Heart left ventricle (tissue), 16 donors: ENCODE measurements at regions not wholly inside any gene's neighbourhood (a gene's known extent, or its start where the extent isn't known, plus 50 kb on each side); places are given as distances from the start of the nearest gene placed in this dataset.

ENCODE experiments used
- ATAC-seq, 4 donors: fragments of 200-7000 bp; cut with Tn5 transposase; one replicate each; pipeline ENCODE4 v1.9.1; 2020 to 2022; ENCODE audit warnings: moderate library complexity in 4 of 4, mild to moderate bottlenecking in 3 of 4, moderate number of reproducible peaks in 1 of 4
- DNase-seq, 5 donors: peaks; one replicate each; pipeline ENCODE4 v3.0.0-alpha.2; 2020
- H3K27ac ChIP-seq, 12 donors: fragments of 200-600 bp; sonication (generic) in 4 of 12; one replicate each; pipeline versions ENCODE4 v1.5.0 to v1.8.0; 2016 to 2022; ENCODE audit warnings: mild to moderate bottlenecking in 2 of 12
- H3K27me3 ChIP-seq, 9 donors: fragments of 200-600 bp; sonication (generic) in 2 of 9; one replicate each; pipeline versions ENCODE4 v1.5.1 to v1.8.0; 2016 to 2022; ENCODE audit warnings: mild to moderate bottlenecking in 3 of 9
- H3K36me3 ChIP-seq, 9 donors: fragments of 200-600 bp; sonication (generic) in 2 of 9; one replicate each; pipeline versions ENCODE4 v1.5.0 to v1.8.0; 2018 to 2022; ENCODE audit warnings: mild to moderate bottlenecking in 2 of 9
- H3K4me1 ChIP-seq, 12 donors: fragments of 200-600 bp; sonication (generic) in 4 of 12; one replicate each; pipeline versions ENCODE4 v1.5.0 to v1.8.0; 2016 to 2022; ENCODE audit warnings: mild to moderate bottlenecking in 3 of 12
- H3K4me3 ChIP-seq, 12 donors: fragments of 200-600 bp; sonication (generic) in 4 of 12; one replicate each; pipeline versions ENCODE4 v1.5.0 to v1.8.0; 2017 to 2022; ENCODE audit warnings: mild to moderate bottlenecking in 9 of 12, moderate library complexity in 4 of 12
- H3K9me3 ChIP-seq, 12 donors: fragments of 200-600 bp; sonication (generic) in 4 of 12; one replicate each; pipeline versions ENCODE4 v1.5.0 to v1.8.0; 2016 to 2022; ENCODE audit warnings: mild to moderate bottlenecking in 1 of 12
- CTCF ChIP-seq, 12 donors: fragments of 200-600 bp; sonication (generic) in 4 of 12; IDR thresholded peaks; one replicate each; pipeline versions ENCODE4 v1.5.0 to v1.8.0; 2018 to 2022; ENCODE audit warnings: antibody characterized with exemption in 12 of 12, mild to moderate bottlenecking in 5 of 12
- POLR2A ChIP-seq, 2 donors: fragments of 450-650 bp; IDR thresholded peaks; one replicate each; pipeline ENCODE4 v1.6.1; 2017; ENCODE audit warnings: antibody characterized with exemption in 2 of 2, mild to moderate bottlenecking in 2 of 2, moderate library complexity in 2 of 2
- WGBS, 4 donors: extraction: QIAGEN DNeasy Blood & Tissue Kit in 2 of 4; methylation state at CpG; one replicate each; pipeline versions ENCODE4 v1.1.5 to v1.1.7; 2013 to 2018; 5-methylcytosine and 5-hydroxymethylcytosine counted together
- intact Hi-C, 10 donors: fragments of 100-400 bp; cut with DNase I; formaldehyde crosslinking; loops; one replicate each; pipeline versions ENCODE4 v1.11.1 to v1.14.2; 2022
- donor health status: ischemic (EF 13 %, LVEDD 7.1; RV severe dilation, severe dysfunction).
- donor health status: healthy with polysubstance abuse.
- donor health status: DM: no; HTN: yes; CAD: no.
- donor health status: DM: no; HTN: no; CAD: no.
- donor health status: ischemic (EF 25% LVEDD 6.9; RV normal size, moderate dysfunction).
- donor health status: ischemic (EF 25% LVEDD 5.7; RV mildly dilated, moderate dysfunction).
- donor health status: healthy.
- donor health status: DM: yes; HTN: yes; CAD: no.
- donor health status: ischemic (EF 35%, LVEDD 5.7; RV mildly dilated, moderate dysfunction).
- donor health status: nonischemic (EF 11% LVEDD 7.7; RV severe dilation, severe dysfunction).
- donor health status: DM: yes; HTN: yes; CAD: no.
- donor health status: PGD.
- donor health status: ischemic (EF 29% LVEDD 5.4; RV normal size, mild dysfunction).
- donor health status: nonischemic (EF 23%, LVEDD 6.1; RV moderate dilation, normal function).

- TF ChIP-seq CTCF (IDR thresholded peaks at IDR 0.05) (no peak), POLR2A (IDR thresholded peaks at IDR 0.05) (no peak)
- Histone ChIP-seq H3K4me1 (no peaks in the 10 kb centered on the region), H3K9me3 (peaks cover 0 to 18% (median 0%) of the 10 kb centered on the region in 12 donors), H3K27ac (no peak overlapping the region), H3K4me3 (no peak overlapping the region), H3K27me3 (no peaks in the 10 kb centered on the region), H3K36me3 (no peaks in the 10 kb centered on the region)
- no peak for DNase-seq
- intact Hi-C loops: no loop called here
- no peak for ATAC-seq
- WGBS, 4 donors: 70 to 84% (median 80%) methylated on average over 2 of the region's 2 CpGs
Observed at GRCh38 chr6:9504191-9504590, 910.7 kb downstream of the TFAP2A start.

DNA sequence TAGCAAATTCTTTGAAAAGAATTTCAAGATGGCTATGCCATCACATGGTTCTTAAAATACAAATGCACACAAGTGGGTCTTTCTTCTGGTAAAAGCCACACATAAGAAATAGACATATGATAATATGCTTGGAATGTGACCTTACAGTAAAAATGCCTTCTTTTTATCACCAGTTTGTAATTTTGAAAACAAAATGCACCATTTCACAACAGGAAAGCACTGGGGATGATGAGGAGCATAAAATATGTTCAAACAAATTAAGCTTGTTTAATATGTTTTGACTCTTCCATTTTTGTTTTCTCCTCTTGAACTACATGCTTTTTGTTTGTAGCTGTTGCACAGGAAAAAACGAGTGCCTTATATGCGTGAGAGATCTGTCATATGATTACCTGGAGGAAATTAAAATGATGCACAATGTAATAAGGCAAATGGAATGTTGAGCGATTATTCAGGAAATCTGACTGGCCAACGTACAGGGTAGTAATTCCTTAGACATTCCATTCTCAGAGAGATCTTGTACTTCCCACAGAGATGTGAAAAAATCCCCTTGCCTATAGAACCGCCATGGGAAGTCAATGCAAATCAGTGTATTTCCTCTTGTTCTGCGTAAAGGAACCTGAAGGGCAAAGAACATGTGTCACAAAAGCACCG lies 911.6 kb downstream of the TFAP2A start:
- no peak for TF ChIP-seq CTCF (IDR thresholded peaks at IDR 0.05)
- no peak for TF ChIP-seq POLR2A (IDR thresholded peaks at IDR 0.05)
- H3K27ac ChIP-seq: no peak overlapping the region
- no peaks in the 10 kb centered on the region for H3K36me3 ChIP-seq
- H3K27me3 ChIP-seq: no peaks in the 10 kb centered on the region
- WGBS, 4 donors: 47 to 60% (median 54%) methylated on average over 7 of the region's 7 CpGs
- peaks cover 0 to 18% (median 0%) of the 10 kb centered on the region in 12 donors for H3K9me3 ChIP-seq
- DNase-seq (no peak), ATAC-seq (no peak)
- no peak overlapping the region for H3K4me3 ChIP-seq
- H3K4me1 ChIP-seq: no peaks in the 10 kb centered on the region
- intact Hi-C loops: no loop called here

- DNase-seq (no peak), ATAC-seq (no peak)
Observed at GRCh38 chr6:9499709-9500108, 915.2 kb downstream of the TFAP2A start.

GRCh38 chr6:9496837-9497236 lies 918.0 kb downstream of the TFAP2A start:
- intact Hi-C loops: no loop called here
- 72 to 84% (median 80%) methylated on average over 6 of the region's 6 CpGs for WGBS, 4 donors
- peaks cover 0 to 7% (median 0%) of the 10 kb centered on the region in 12 donors for H3K9me3 ChIP-seq
- no peak for DNase-seq
- H3K27ac ChIP-seq: no peak overlapping the region
- H3K4me3 ChIP-seq: no peak overlapping the region
- no peak for TF ChIP-seq POLR2A (IDR thresholded peaks at IDR 0.05)
- no peak for TF ChIP-seq CTCF (IDR thresholded peaks at IDR 0.05)
- ATAC-seq: no peak
- H3K27me3 ChIP-seq: no peaks in the 10 kb centered on the region
- H3K36me3 ChIP-seq: no peaks in the 10 kb centered on the region
- H3K4me1 ChIP-seq: no peaks in the 10 kb centered on the region

More at GRCh38 chr6:9499709-9500108, 915.2 kb downstream of the TFAP2A start:
- TF ChIP-seq POLR2A (IDR thresholded peaks at IDR 0.05) (no peak), CTCF (IDR thresholded peaks at IDR 0.05) (no peak)
- peaks cover 0 to 7% (median 0%) of the 10 kb centered on the region in 12 donors for H3K9me3 ChIP-seq
- H3K27ac ChIP-seq: no peak overlapping the region
- 71 to 78% (median 76%) methylated on average over 4 of the region's 4 CpGs for WGBS, 4 donors
- intact Hi-C loops: no loop called here
- H3K4me3 ChIP-seq: no peak overlapping the region
- no peaks in the 10 kb centered on the region for H3K36me3 ChIP-seq
- H3K4me1 ChIP-seq: no peaks in the 10 kb centered on the region
- no peaks in the 10 kb centered on the region for H3K27me3 ChIP-seq
